Adrenal gland (tissue), 9 donors: ENCODE measurements at regions not wholly inside any gene's neighbourhood (a gene's known extent, or its start where the extent isn't known, plus 50 kb on each side); places are given as distances from the start of the nearest gene placed in this dataset.
"Not testable (repeated sequence)": the region's sequence is repeated elsewhere in the genome, so short reads cannot be mapped to it uniquely, and the experiment has no call there.

Experiments
- DNase-seq, 7 donors: peaks; one replicate each; pipeline ENCODE4 v3.0.0-alpha.2; 2019 to 2020
- H3K27ac ChIP-seq, 5 donors: fragments of 200-600 bp; sonication (generic) in 4 of 5; 1 replicate in 3 of 5; 2 replicates in 2 of 5; pipeline versions ENCODE4 v1.5.1 to v1.8.0; 2016 to 2020; ENCODE audit warnings: mild to moderate bottlenecking in 1 of 5
- H3K27me3 ChIP-seq: fragments of 200-600 bp; 2 replicates; pipeline ENCODE4 v1.8.0; 2021
- H3K36me3 ChIP-seq, 2 donors: fragments of 200-600 bp; replicated peaks in 1 of 2; 1 replicate in 1 of 2; 2 replicates in 1 of 2; pipeline versions ENCODE4 v1.5.1 to v1.8.0; 2018 to 2022
- H3K4me1 ChIP-seq, 2 donors: fragments of 200-600 bp; replicated peaks in 1 of 2; 1 replicate in 1 of 2; 2 replicates in 1 of 2; pipeline versions ENCODE4 v1.5.1 to v1.8.0; 2018 to 2021
- H3K4me3 ChIP-seq, 4 donors: fragments of 200-600 bp; sonication (generic) in 3 of 4; one replicate each; pipeline ENCODE4 v1.5.1; 2016 to 2018
- H3K9me3 ChIP-seq, 3 donors: fragments of 200-600 bp; sonication (generic) in 1 of 3; replicated peaks in 1 of 3; 1 replicate in 2 of 3; 2 replicates in 1 of 3; pipeline versions ENCODE4 v1.5.1 to v1.8.0; 2016 to 2021
- CTCF ChIP-seq, 6 experiments: fragments of 450-650 bp in 4 of 6; fragments of 200-600 bp in 2 of 6; sonication (generic) in 1 of 6; IDR thresholded peaks; 1 replicate in 5 of 6; 2 replicates in 1 of 6; pipeline versions ENCODE4 v1.5.1 to v1.8.0; 2016 to 2021; ENCODE audit warnings: antibody characterized with exemption in 6 of 6, mild to moderate bottlenecking in 2 of 6, moderate library complexity in 1 of 6
- POLR2A ChIP-seq, 2 donors: fragments of 450-650 bp; IDR thresholded peaks; one replicate each; pipeline ENCODE4 v1.6.1; 2017; ENCODE audit warnings: antibody characterized with exemption in 2 of 2, mild to moderate bottlenecking in 2 of 2, moderate library complexity in 1 of 2
- WGBS, 4 donors: extraction: QIAGEN DNeasy Blood & Tissue Kit in 2 of 4; methylation state at CpG; one replicate each; pipeline versions ENCODE4 v1.1.5 to v1.1.7; 2013 to 2017; 5-methylcytosine and 5-hydroxymethylcytosine counted together
- intact Hi-C, 2 donors: fragments of 100-400 bp; cut with DNase I; formaldehyde crosslinking; loops; one replicate each; pipeline versions ENCODE4 v1.14.1 to v1.15.0; 2022 to 2023
- donor health status: healthy with polysubstance abuse.
- donor health status: Bipolar disorder and iron deficiency.
- donor health status: DM: yes; HTN: yes; CAD: no.
- donor health status: DM: no; HTN: no; CAD: no.
- donor health status: DM: no; HTN: no; CAD: no.

DNA sequence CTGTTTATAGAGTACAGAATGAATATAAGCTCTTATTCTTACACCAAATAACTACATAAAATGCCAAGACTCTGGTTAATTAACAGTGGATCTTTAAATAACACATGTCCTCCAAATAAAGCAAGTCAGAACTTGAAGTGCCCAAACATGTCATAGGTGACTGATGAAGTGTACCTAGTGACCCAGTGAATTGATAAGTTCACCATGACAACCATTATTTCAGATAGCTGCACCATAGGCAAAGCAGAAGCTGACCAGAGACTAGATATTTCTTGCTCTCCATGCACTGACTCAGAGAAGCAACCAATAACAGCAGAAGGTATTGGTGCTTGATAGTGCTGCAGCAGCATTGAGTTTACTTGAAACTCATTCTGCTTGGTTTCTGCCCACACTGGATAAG, 192.1 kb downstream of the DUSP10 start:
- no peak for DNase-seq
- Histone ChIP-seq H3K36me3 (no peaks in the 10 kb centered on the region), H3K27ac (no peak overlapping the region), H3K9me3 (no peaks in the 10 kb centered on the region), H3K4me3 (no peak overlapping the region), H3K4me1 (no peaks in the 10 kb centered on the region), H3K27me3 (no peaks in the 10 kb centered on the region)
- intact Hi-C loops: loop anchor here in 1 of 2 donors (10.0 kb wide), 3 partner anchors 195 to 905 kb away; partner anchors contain the start of gene DUSP10
- TF ChIP-seq POLR2A (IDR thresholded peaks at IDR 0.05) (no peak), CTCF (IDR thresholded peaks at IDR 0.05) (no peak)

DNA sequence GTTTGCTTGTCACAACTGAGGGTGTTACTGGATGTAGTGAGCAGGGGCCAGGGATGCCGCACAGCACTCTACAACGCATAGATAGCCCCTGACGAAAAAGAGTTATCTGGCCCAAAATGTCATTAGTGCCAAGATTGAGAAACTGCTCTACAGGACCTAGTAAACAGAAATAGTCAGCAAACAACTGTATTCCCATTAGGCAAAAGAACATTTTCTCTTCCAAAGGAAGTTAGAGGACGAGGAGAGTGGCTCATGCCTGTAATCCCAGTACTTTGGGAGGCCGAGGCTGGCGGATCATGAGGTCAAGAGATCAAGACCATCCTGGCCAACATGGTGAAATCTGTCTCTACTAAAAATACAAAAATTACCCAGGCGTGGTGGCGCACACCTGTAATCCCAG, 189.1 kb downstream of the DUSP10 start:
- H3K27me3 ChIP-seq, DNase-seq, H3K27ac ChIP-seq, H3K4me3 ChIP-seq, H3K4me1 ChIP-seq, intact Hi-C loops, H3K9me3 ChIP-seq, H3K36me3 ChIP-seq: not testable (repeated sequence)
- 83 to 91% (median 88%) methylated on average over 8 of the region's 8 CpGs for WGBS, 4 donors

DNA sequence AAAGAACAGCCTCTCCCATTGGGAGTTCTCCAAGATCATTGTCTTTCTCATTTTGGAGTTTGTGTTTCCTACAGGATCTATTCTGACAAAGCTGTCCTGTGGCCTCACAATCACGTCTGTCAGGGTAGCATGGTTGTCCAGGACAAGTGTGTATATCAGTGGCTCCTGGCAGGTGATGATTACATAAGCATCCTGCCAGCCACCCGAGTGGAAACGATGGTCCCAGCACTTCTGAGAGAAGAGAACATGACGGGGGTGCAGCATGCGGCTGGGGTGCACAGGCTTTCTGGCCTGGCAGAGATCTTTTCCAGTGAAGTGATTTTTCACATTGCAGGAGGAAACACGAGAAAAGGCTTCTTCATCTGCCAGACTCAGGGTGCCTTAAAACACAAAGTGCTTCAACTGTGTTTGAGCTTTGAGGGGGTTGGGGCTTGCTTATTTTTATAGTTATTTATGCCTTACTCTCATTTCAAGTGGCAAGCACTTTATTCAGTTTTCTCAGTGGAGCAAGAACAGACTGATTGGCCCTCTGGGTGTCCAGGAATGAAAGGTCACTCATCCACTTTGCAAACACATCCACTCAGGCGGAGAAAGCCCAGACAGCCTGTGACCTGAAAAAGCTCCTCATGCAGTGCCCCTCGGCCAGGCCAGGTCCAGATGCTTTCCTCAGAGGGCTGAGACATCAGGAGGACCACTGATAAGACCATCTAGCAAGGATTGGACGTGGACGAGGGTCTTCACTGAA, 186.0 kb downstream of the DUSP10 start:
- Histone ChIP-seq H3K27ac (no peak overlapping the region), H3K27me3 (no peaks in the 10 kb centered on the region), H3K36me3 (no peaks in the 10 kb centered on the region), H3K4me1 (no peaks in the 10 kb centered on the region), H3K9me3 (no peaks in the 10 kb centered on the region), H3K4me3 (no peak overlapping the region)
- DNase-seq: no peak
- WGBS, 4 donors: 76 to 86% (median 82%) methylated on average over 10 of the region's 10 CpGs
- intact Hi-C loops: no loop called here
- TF ChIP-seq POLR2A (IDR thresholded peaks at IDR 0.05): no peak
- no peak for TF ChIP-seq CTCF (IDR thresholded peaks at IDR 0.05)

- intact Hi-C loops: no loop called here
- Histone ChIP-seq H3K4me1 (no peaks in the 10 kb centered on the region), H3K9me3 (no peaks in the 10 kb centered on the region), H3K4me3 (no peak overlapping the region), H3K27ac (no peak overlapping the region), H3K27me3 (no peaks in the 10 kb centered on the region), H3K36me3 (no peaks in the 10 kb centered on the region)
- no peak for DNase-seq
- no peak for TF ChIP-seq CTCF (IDR thresholded peaks at IDR 0.05)
- TF ChIP-seq POLR2A (IDR thresholded peaks at IDR 0.05): no peak
Observed at GRCh38 chr1:221556435-221556834, 185.5 kb downstream of the DUSP10 start.

DNA sequence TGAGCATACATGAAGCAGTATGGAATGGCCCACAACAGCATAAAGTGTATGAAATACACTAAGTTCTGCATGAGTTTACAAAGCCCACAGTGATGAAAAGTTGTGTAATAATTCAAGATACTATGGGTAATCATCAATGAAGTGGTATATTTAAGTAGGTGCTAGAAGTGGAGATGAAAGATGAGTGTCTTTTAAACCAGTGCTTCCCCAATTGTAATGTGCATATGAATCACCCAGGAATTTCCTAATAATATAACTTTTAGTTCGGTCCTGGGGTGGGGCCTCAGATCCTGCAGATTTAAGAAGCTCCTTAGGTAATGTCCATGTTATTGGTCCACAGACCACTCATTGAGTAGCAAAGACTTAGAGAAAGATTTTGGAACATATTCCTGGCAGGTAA, 184.9 kb downstream of the DUSP10 start:
- no peaks in the 10 kb centered on the region for H3K36me3 ChIP-seq
- 62 to 94% (median 86%) methylated on average over 1 of the region's 1 CpG for WGBS, 4 donors
- DNase-seq: no peak
- intact Hi-C loops: no loop called here
- no peaks in the 10 kb centered on the region for H3K4me1 ChIP-seq
- H3K27me3 ChIP-seq: no peaks in the 10 kb centered on the region
- no peak overlapping the region for H3K4me3 ChIP-seq
- H3K27ac ChIP-seq: no peak overlapping the region
- H3K9me3 ChIP-seq: no peaks in the 10 kb centered on the region
- no peak for TF ChIP-seq POLR2A (IDR thresholded peaks at IDR 0.05)
- TF ChIP-seq CTCF (IDR thresholded peaks at IDR 0.05): no peak
